T-helper 2 cell treated with Interferon-gamma antibody and Interleukin-4, amounts not matched to agents 5 μg/mL and 100 μg/mL, for 36 hours (primary cell): ENCODE measurements at regions not wholly inside any gene's neighbourhood (a gene's known extent, or its start where the extent isn't known, plus 50 kb on each side); places are given as distances from the start of the nearest gene placed in this dataset.

Experiments
- DNase-seq: peaks from one replicate; pipeline ENCODE4 v3.0.0; 2021; ENCODE audit warnings: low spot score
- H3K27ac Mint-ChIP-seq: one replicate; pipeline ENCODE4 v1.8.0; 2021; ENCODE audit warnings: mild to moderate bottlenecking, mixed read lengths
- H3K27me3 Mint-ChIP-seq: one replicate; pipeline ENCODE4 v1.8.0; 2021; ENCODE audit warnings: low read depth, mixed read lengths
- H3K36me3 Mint-ChIP-seq: one replicate; pipeline ENCODE4 v1.8.0; 2021; ENCODE audit warnings: low read depth, mixed read lengths
- H3K4me1 Mint-ChIP-seq: one replicate; pipeline ENCODE4 v1.8.0; 2021; ENCODE audit warnings: low read depth, mixed read lengths
- H3K4me3 Mint-ChIP-seq: one replicate; pipeline ENCODE4 v1.8.0; 2022; ENCODE audit warnings: mild to moderate bottlenecking, moderate library complexity, mixed read lengths
- H3K9me3 Mint-ChIP-seq: one replicate; pipeline ENCODE4 v1.8.0; 2021; ENCODE audit warnings: mixed read lengths

- Mint-ChIP-seq H3K27me3 (peaks cover 30% of the 10 kb centered on the region), H3K9me3 (peaks cover 6% of the 10 kb centered on the region), H3K27ac (no peak overlapping the region), H3K4me3 (no peak overlapping the region), H3K36me3 (peaks cover 4% of the 10 kb centered on the region), H3K4me1 (peaks cover 28% of the 10 kb centered on the region)
- DNase-seq: no peak
Observed at GRCh38 chr3:43198791-43199644, 87.3 kb upstream of the SNRK start.

DNA sequence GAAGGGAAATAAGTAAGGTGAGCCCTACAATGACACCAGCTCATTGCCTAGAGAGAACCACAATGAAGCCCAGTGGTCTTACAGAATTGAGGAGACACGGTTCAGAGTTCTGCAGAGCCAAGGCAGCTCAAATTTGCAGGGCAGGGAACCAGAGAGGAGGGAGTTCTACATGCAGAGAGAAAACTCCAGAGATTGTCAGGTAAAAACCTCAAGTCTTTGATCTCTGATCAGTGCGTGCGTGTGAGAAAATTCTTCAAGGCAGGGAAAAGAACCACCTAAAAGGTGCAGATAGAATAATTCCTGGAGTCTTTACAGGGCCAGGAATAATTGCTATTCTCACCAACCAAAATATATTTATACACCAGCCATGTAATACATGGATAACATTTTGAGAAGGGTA is 88.0 kb upstream of the SNRK start:
- no peak overlapping the region for H3K27ac Mint-ChIP-seq
- H3K4me1 Mint-ChIP-seq: peaks cover 31% of the 10 kb centered on the region
- no peak for DNase-seq
- peaks cover 30% of the 10 kb centered on the region for H3K27me3 Mint-ChIP-seq
- H3K4me3 Mint-ChIP-seq: no peak overlapping the region
- peaks cover 4% of the 10 kb centered on the region for H3K36me3 Mint-ChIP-seq
- peaks cover 6% of the 10 kb centered on the region for H3K9me3 Mint-ChIP-seq

- Mint-ChIP-seq H3K4me1 (peaks cover 39% of the 10 kb centered on the region), H3K36me3 (peaks cover 4% of the 10 kb centered on the region), H3K27me3 (peaks cover 30% of the 10 kb centered on the region), H3K9me3 (peaks cover 6% of the 10 kb centered on the region), H3K27ac (no peak overlapping the region), H3K4me3 (no peak overlapping the region)
- DNase-seq: no peak
Observed at GRCh38 chr3:43197181-43197580, 89.2 kb upstream of the SNRK start.

DNA sequence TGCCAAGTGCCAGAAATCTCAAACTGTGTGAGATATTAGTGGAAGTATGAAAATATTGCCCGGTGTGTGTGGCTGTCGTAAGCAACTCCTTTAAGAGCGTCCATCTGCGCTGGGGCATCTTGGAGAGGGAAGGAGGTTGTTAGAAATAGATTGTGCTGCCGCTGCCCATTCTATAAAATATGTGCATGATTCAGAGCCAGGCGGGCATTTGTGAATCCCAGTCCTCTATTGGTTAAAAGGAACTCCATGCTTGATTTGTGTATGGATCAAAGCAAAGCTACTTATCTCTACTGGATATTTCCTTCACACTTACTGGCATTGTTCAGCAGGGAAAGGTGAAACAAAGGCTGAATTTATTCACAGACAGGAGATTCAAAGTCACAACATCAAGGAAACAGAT is 89.6 kb upstream of the SNRK start:
- H3K4me3 Mint-ChIP-seq: no peak overlapping the region
- no peak for DNase-seq
- peaks cover 6% of the 10 kb centered on the region for H3K9me3 Mint-ChIP-seq
- H3K27ac Mint-ChIP-seq: no peak overlapping the region
- peaks cover 4% of the 10 kb centered on the region for H3K36me3 Mint-ChIP-seq
- H3K27me3 Mint-ChIP-seq: peaks cover 30% of the 10 kb centered on the region
- H3K4me1 Mint-ChIP-seq: peaks cover 39% of the 10 kb centered on the region

DNA sequence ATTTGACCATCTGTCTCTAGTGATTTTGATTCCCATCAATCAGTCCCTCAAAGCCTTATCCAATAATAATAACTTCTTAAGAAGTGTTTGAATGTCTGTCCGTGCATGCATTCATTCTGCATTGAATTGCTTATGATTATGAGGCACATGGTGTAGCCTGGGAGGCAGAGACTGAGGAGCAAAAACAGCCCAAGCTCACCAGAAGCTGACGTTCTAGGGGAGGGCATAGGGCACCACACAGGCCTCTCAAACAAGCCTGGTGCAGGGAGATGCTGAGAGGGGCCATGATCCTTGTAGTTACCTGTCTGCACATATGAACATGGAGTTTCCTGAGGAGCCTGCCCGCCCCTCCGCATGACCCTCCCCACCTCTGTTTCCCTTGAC is 89.2 kb upstream of the POMGNT2 start:
- Mint-ChIP-seq H3K27me3 (peaks cover 29% of the 10 kb centered on the region), H3K27ac (peak overlapping the region; percentile 88), H3K9me3 (peaks cover 6% of the 10 kb centered on the region), H3K36me3 (peaks cover 4% of the 10 kb centered on the region), H3K4me1 (peaks cover 39% of the 10 kb centered on the region), H3K4me3 (no peak overlapping the region)
- no peak for DNase-seq

- H3K9me3 Mint-ChIP-seq: peaks cover 6% of the 10 kb centered on the region
- peak overlapping the region; percentile 69 for H3K4me3 Mint-ChIP-seq
- H3K27ac Mint-ChIP-seq: peak overlapping the region; percentile 88
- peaks cover 39% of the 10 kb centered on the region for H3K4me1 Mint-ChIP-seq
- H3K36me3 Mint-ChIP-seq: peaks cover 4% of the 10 kb centered on the region
- H3K27me3 Mint-ChIP-seq: peaks cover 31% of the 10 kb centered on the region
- peak; percentile 14 for DNase-seq
Observed at GRCh38 chr3:43194490-43195114, 88.7 kb upstream of the POMGNT2 start.

- Mint-ChIP-seq H3K27me3 (peaks cover 32% of the 10 kb centered on the region), H3K4me3 (peak overlapping the region; percentile 69)
Observed at GRCh38 chr3:43194069-43194468, 88.2 kb upstream of the POMGNT2 start.

GRCh38 chr3:43192028-43192427 is 86.1 kb upstream of the POMGNT2 start:
- Mint-ChIP-seq H3K27ac (no peak overlapping the region), H3K27me3 (peaks cover 39% of the 10 kb centered on the region)

More at GRCh38 chr3:43194069-43194468, 88.2 kb upstream of the POMGNT2 start:
- Mint-ChIP-seq H3K27ac (peak overlapping the region; percentile 88), H3K36me3 (peaks cover 4% of the 10 kb centered on the region), H3K9me3 (peaks cover 7% of the 10 kb centered on the region), H3K4me1 (peaks cover 36% of the 10 kb centered on the region)
- no peak for DNase-seq

GRCh38 chr3:43191116-43191515 is 85.2 kb upstream of the POMGNT2 start:
- Mint-ChIP-seq H3K27me3 (peaks cover 37% of the 10 kb centered on the region), H3K36me3 (peaks cover 4% of the 10 kb centered on the region), H3K9me3 (peaks cover 17% of the 10 kb centered on the region), H3K4me1 (peaks cover 31% of the 10 kb centered on the region), H3K27ac (no peak overlapping the region), H3K4me3 (no peak overlapping the region)
- DNase-seq: no peak

More at GRCh38 chr3:43192028-43192427, 86.1 kb upstream of the POMGNT2 start:
- Mint-ChIP-seq H3K4me3 (no peak overlapping the region), H3K4me1 (peaks cover 31% of the 10 kb centered on the region), H3K9me3 (peaks cover 17% of the 10 kb centered on the region), H3K36me3 (peaks cover 4% of the 10 kb centered on the region)
- DNase-seq: no peak

- H3K27ac Mint-ChIP-seq: no peak overlapping the region
- peaks cover 37% of the 10 kb centered on the region for H3K27me3 Mint-ChIP-seq
- peaks cover 17% of the 10 kb centered on the region for H3K9me3 Mint-ChIP-seq
- no peak for DNase-seq
- peaks cover 27% of the 10 kb centered on the region for H3K4me1 Mint-ChIP-seq
- H3K36me3 Mint-ChIP-seq: peaks cover 4% of the 10 kb centered on the region
- H3K4me3 Mint-ChIP-seq: no peak overlapping the region
Observed at GRCh38 chr3:43190670-43191069, 84.8 kb upstream of the POMGNT2 start.

DNA sequence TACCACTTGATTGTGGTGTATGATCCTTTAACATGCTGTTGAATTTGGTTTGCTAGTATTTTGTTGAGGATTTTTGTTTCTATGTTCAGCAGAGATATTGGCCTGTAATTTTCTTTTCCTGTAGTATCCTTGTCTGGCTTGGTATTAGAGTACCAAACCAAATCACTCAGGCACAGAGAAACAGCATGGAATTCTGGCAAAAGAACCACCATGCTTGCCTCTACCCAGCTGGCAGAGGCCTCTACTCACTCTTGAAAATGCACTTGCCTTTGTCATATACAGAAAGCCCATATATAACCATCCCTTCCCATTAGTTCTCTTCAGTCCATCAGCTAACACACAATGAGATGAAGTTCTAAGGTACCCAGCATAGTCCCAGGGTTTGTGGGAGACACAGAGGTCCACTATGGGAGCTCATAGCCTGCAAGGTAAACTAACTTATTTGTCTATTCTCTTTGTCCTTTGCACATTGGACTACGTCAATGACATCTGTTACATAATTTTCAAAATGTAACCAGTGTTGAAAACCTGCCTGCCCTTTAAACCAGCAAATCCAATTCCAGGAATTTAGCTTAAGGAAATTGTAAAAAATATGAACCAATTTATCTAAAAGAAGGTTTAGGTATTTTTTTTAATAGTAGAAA is 82.1 kb upstream of the POMGNT2 start:
- H3K27me3 Mint-ChIP-seq: peaks cover 42% of the 10 kb centered on the region
- peaks cover 17% of the 10 kb centered on the region for H3K9me3 Mint-ChIP-seq
- H3K36me3 Mint-ChIP-seq: no peaks in the 10 kb centered on the region
- H3K4me1 Mint-ChIP-seq: peaks cover 16% of the 10 kb centered on the region
- DNase-seq: no peak
- no peak overlapping the region for H3K4me3 Mint-ChIP-seq
- no peak overlapping the region for H3K27ac Mint-ChIP-seq

DNA sequence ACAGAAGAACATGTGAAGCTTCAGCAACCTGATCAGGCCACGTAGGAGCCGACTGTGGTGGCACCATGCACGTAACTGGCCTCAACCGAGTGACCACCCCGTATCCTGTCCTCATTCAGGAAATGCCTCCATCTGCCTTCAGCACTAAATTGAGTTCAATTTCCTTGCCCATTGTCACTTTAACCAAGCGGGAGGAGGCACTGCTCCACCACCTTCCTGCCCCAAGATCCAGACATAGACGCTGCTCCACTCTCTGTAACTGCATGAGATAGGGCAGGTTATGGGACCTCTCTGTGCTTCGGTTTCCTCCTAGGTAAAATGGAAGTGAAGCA is 80.1 kb upstream of the POMGNT2 start:
- Mint-ChIP-seq H3K9me3 (peaks cover 19% of the 10 kb centered on the region), H3K4me1 (peaks cover 21% of the 10 kb centered on the region), H3K4me3 (no peak overlapping the region), H3K27me3 (peaks cover 42% of the 10 kb centered on the region), H3K27ac (no peak overlapping the region), H3K36me3 (peaks cover 6% of the 10 kb centered on the region)
- DNase-seq: no peak

GRCh38 chr3:43185274-43185982 is 79.5 kb upstream of the POMGNT2 start:
- peaks cover 21% of the 10 kb centered on the region for H3K9me3 Mint-ChIP-seq
- peaks cover 26% of the 10 kb centered on the region for H3K4me1 Mint-ChIP-seq
- H3K36me3 Mint-ChIP-seq: peaks cover 9% of the 10 kb centered on the region
- H3K27me3 Mint-ChIP-seq: peaks cover 37% of the 10 kb centered on the region
- no peak overlapping the region for H3K4me3 Mint-ChIP-seq
- H3K27ac Mint-ChIP-seq: no peak overlapping the region
- DNase-seq: no peak

- no peak overlapping the region for H3K27ac Mint-ChIP-seq
- no peak for DNase-seq
- H3K27me3 Mint-ChIP-seq: peaks cover 21% of the 10 kb centered on the region
- H3K36me3 Mint-ChIP-seq: peaks cover 11% of the 10 kb centered on the region
- no peak overlapping the region for H3K4me3 Mint-ChIP-seq
- H3K9me3 Mint-ChIP-seq: peaks cover 14% of the 10 kb centered on the region
- H3K4me1 Mint-ChIP-seq: peaks cover 40% of the 10 kb centered on the region
Observed at GRCh38 chr3:43183456-43183855, 77.6 kb upstream of the POMGNT2 start.
